Mammary epithelial cell (primary cell): ENCODE measurements at regions not wholly inside any gene's neighbourhood (a gene's known extent, or its start where the extent isn't known, plus 50 kb on each side); places are given as distances from the start of the nearest gene placed in this dataset.

Source experiments
- CTCF ChIP-seq, 2 donors: IDR thresholded peaks in 1 of 2; conservative IDR thresholded peaks in 1 of 2; 2 replicates each; pipeline ENCODE4 v1.5.1; 2011 to 2012; ENCODE audit warnings: inconsistent platforms in 2 of 2, low read length in 2 of 2, mild to moderate bottlenecking in 2 of 2, control low read depth in 1 of 2, low read depth in 1 of 2; ENCODE audit not compliant: insufficient read depth in 1 of 2; ENCODE audit errors: extremely low read depth in 1 of 2
- EZH2 ChIP-seq: IDR thresholded peaks from 2 replicates; pipeline ENCODE4 v1.6.1; 2012; ENCODE audit warnings: low read length, inconsistent platforms, borderline replicate concordance

- TF ChIP-seq CTCF (conservative IDR thresholded peaks at IDR 0.05 in 1 of 2, IDR thresholded peaks at IDR 0.05 in 1 of 2; ENCODE audit: extremely low read depth in 1 of 2, insufficient read depth in 1 of 2, low read depth in 1 of 2, low read length in 2 of 2) (no peak), EZH2 (no peak)
Observed at GRCh38 chr1:115173151-115173550, 83.8 kb upstream of the TSPAN2 start.
